ENCODE measurements at regions not wholly inside any gene's neighbourhood (a gene's known extent, or its start where the extent isn't known, plus 50 kb on each side); places are given as distances from the start of the nearest gene placed in this dataset.

GRCh38 chr12:111063295-111064026 lies 143.1 kb upstream of the MYL2 start:
- peak; percentile 34 for TF ChIP-seq BCL3 (IDR thresholded peaks at IDR 0.05; ENCODE audit: borderline replicate concordance, insufficient read depth, low read depth, low read length, poor library complexity, severe bottlenecking)
- TF ChIP-seq, protein P1, sequence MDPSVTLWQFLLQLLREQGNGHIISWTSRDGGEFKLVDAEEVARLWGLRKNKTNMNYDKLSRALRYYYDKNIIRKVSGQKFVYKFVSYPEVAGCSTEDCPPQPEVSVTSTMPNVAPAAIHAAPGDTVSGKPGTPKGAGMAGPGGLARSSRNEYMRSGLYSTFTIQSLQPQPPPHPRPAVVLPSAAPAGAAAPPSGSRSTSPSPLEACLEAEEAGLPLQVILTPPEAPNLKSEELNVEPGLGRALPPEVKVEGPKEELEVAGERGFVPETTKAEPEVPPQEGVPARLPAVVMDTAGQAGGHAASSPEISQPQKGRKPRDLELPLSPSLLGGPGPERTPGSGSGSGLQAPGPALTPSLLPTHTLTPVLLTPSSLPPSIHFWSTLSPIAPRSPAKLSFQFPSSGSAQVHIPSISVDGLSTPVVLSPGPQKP (IDR thresholded peaks at IDR 0.05; ENCODE audit: low read depth, low read length) = no peak
- ChIA-PET CTCF (no interaction called here), POLR2A (no interaction called here), RAD21 (ENCODE audit: unreplicated experiment) (no interaction called here), SMC1A (ENCODE audit: uncharacterized antibody, unreplicated experiment) (no interaction called here)
- Histone ChIP-seq H3K27me3 (replicated peaks in 1 of 2; ENCODE audit: control insufficient read depth in 2 of 2, insufficient read depth in 2 of 2, low read length in 1 of 2) (no peaks in the 10 kb centered on the region; a peak in 1 of 4 replicates), H3K36me3 (ENCODE audit: control insufficient read depth in 2 of 2, insufficient read depth in 2 of 2, low read length in 1 of 2) (no peaks in the 10 kb centered on the region), H3K4me3 (no peak overlapping the region), H3K27ac (ENCODE audit: control insufficient read depth, insufficient read depth) (no peak overlapping the region), H3K4me1 (ENCODE audit: control insufficient read depth, insufficient read depth, low read length) (no peaks in the 10 kb centered on the region), H3K9ac (ENCODE audit: control insufficient read depth, insufficient read depth, low read length) (no peak overlapping the region), H4K20me1 (ENCODE audit: control insufficient read depth, insufficient read depth) (no peaks in the 10 kb centered on the region), H2AFZ (ENCODE audit: control insufficient read depth, low read depth, low read length) (no peak overlapping the region), H3K9me3 (replicated peaks; ENCODE audit: control insufficient read depth, insufficient read depth, low read length) (no peaks in the 10 kb centered on the region; the same call in 2 of the 3 replicates), H3K4me2 (ENCODE audit: control insufficient read depth, insufficient read depth) (no peak overlapping the region), H3K79me2 (ENCODE audit: control insufficient read depth, insufficient read depth, low read length) (no peaks in the 10 kb centered on the region)
- FAIRE-seq = no peak
- WGBS (ENCODE audit: insufficient coverage, insufficient replicate concordance, low lambda C conversion rate, missing lambda C conversion rate) = 60% methylated on average over 22 of the region's 22 CpGs
- in situ Hi-C loops (cut with MboI) (no loop called here), intact Hi-C loops (cut with micrococcal nuclease; ENCODE audit: unreplicated experiment) (no loop called here)
- ATAC-seq = no peak
- DNase-seq (ENCODE audit: low read depth, low spot score) = no peak
- no TSS peak for BruUV-seq (replicated peaks)
